CD4-positive, alpha-beta T cell treated with Interleukin-15 for 4 hours (primary cell): ENCODE measurements at regions not wholly inside any gene's neighbourhood (a gene's known extent, or its start where the extent isn't known, plus 50 kb on each side); places are given as distances from the start of the nearest gene placed in this dataset.
"Not testable (repeated sequence)": the region's sequence is repeated elsewhere in the genome, so short reads cannot be mapped to it uniquely, and the experiment has no call there.

Source experiments
- DNase-seq: peaks from one replicate; pipeline ENCODE4 v3.0.0-alpha.2; 2020; ENCODE audit warnings: low spot score

- no peak for DNase-seq
These were observed 187.2 kb downstream of the KIT start for GRCh38 chr4:54844911-54845310.

GRCh38 chr4:54843946-54844345 lies 186.2 kb downstream of the KIT start:
- DNase-seq: no peak

- DNase-seq: no peak
These were observed 185.3 kb downstream of the KIT start for GRCh38 chr4:54843106-54843505.

GRCh38 chr4:54842656-54843055 lies 184.9 kb downstream of the KIT start:
- DNase-seq: no peak

- DNase-seq: no peak
These were observed 184.5 kb downstream of the KIT start for GRCh38 chr4:54842226-54842625.

- DNase-seq: no peak
These were observed 183.4 kb downstream of the KIT start for GRCh38 chr4:54840992-54841768.

GRCh38 chr4:54840430-54840829 lies 182.7 kb downstream of the KIT start:
- DNase-seq: no peak

- no peak for DNase-seq
These were observed 180.5 kb downstream of the KIT start for GRCh38 chr4:54838301-54838700.

- DNase-seq: no peak
These were observed 179.9 kb downstream of the KIT start for GRCh38 chr4:54837576-54838140.

- DNase-seq: not testable (repeated sequence)
These were observed 170.6 kb downstream of the KIT start for GRCh38 chr4:54828361-54828760.

GRCh38 chr4:54823616-54824015 lies 165.9 kb downstream of the KIT start:
- no peak for DNase-seq

- DNase-seq: no peak
These were observed 161.3 kb downstream of the KIT start for GRCh38 chr4:54819034-54819433.

GRCh38 chr4:54818481-54818880 lies 160.7 kb downstream of the KIT start:
- no peak for DNase-seq

- DNase-seq: no peak
These were observed 155.9 kb downstream of the KIT start for GRCh38 chr4:54813674-54814073.

GRCh38 chr4:54806351-54806750 lies 148.6 kb downstream of the KIT start:
- no peak for DNase-seq

- DNase-seq: no peak
These were observed 144.6 kb downstream of the KIT start for GRCh38 chr4:54802336-54802735.

GRCh38 chr4:54800831-54801530 lies 143.2 kb downstream of the KIT start:
- DNase-seq: no peak

- no peak for DNase-seq
These were observed 136.8 kb downstream of the KIT start for GRCh38 chr4:54794579-54794978.

- DNase-seq: no peak
These were observed 136.2 kb downstream of the KIT start for GRCh38 chr4:54793856-54794422.
